ENCODE measurements at regions not wholly inside any gene's neighbourhood (a gene's known extent, or its start where the extent isn't known, plus 50 kb on each side); places are given as distances from the start of the nearest gene placed in this dataset.

DNA sequence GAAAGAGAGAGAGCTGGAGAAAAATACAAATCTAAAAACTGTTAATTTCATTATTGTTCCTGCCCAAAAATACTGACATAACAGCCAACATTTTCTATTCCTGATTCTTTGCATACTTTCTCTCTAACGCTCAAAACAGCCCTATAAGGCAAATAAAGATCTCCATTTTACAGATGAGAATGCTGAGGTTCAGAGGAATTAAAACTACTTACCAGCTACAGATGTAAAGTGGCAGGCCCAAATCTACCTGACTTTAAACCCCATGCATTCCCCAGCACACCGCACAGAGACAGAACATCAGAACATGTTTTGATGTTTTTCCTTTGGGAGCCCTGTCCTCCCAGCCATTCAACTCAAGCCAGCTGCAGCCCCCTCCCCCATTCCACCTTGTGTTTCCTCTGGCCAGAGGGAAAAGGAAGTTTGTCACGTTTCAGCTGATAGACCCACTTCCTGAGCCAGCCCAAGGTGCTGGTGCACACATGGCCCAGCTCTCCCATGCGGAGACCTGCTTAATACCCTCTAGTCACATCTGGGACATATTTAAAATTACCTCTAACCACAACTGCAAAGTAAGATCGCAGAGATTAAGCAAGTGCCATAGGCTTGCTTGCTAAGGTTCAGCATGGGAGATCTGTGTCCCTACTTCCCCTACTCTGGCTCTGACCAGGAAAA is 133.1 kb upstream of the NFIA start:
- ATAC-seq = no peak
- TF ChIP-seq ZFP30 (CRISPR knock-in tag; IDR thresholded peaks at IDR 0.05) (no peak), TCF4 (CRISPR knock-in tag; IDR thresholded peaks at IDR 0.05; ENCODE audit: borderline replicate concordance) (peak; percentile 66; the same call in 1 of the 2 replicates), SNAI2 (CRISPR knock-in tag; IDR thresholded peaks at IDR 0.05) (no peak), OSR1 (CRISPR knock-in tag; IDR thresholded peaks at IDR 0.05) (no peak), TSHZ2 (CRISPR knock-in tag; IDR thresholded peaks at IDR 0.05) (peak; percentile 62; the same call in 1 of the 2 replicates), ISL1 (CRISPR knock-in tag; IDR thresholded peaks at IDR 0.05) (no peak)
- TF ChIP-seq, protein P1, sequence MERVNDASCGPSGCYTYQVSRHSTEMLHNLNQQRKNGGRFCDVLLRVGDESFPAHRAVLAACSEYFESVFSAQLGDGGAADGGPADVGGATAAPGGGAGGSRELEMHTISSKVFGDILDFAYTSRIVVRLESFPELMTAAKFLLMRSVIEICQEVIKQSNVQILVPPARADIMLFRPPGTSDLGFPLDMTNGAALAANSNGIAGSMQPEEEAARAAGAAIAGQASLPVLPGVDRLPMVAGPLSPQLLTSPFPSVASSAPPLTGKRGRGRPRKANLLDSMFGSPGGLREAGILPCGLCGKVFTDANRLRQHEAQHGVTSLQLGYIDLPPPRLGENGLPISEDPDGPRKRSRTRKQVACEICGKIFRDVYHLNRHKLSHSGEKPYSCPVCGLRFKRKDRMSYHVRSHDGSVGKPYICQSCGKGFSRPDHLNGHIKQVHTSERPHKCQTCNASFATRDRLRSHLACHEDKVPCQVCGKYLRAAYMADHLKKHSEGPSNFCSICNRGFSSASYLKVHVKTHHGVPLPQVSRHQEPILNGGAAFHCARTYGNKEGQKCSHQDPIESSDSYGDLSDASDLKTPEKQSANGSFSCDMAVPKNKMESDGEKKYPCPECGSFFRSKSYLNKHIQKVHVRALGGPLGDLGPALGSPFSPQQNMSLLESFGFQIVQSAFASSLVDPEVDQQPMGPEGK (CRISPR knock-in tag; IDR thresholded peaks at IDR 0.05; ENCODE audit: borderline replicate concordance) = no peak

GRCh38 chr1:60948486-60948885 is 133.9 kb upstream of the NFIA start:
- ATAC-seq = no peak
- TF ChIP-seq OSR1 (CRISPR knock-in tag; IDR thresholded peaks at IDR 0.05) (no peak), RARB (CRISPR knock-in tag; IDR thresholded peaks at IDR 0.05) (no peak), ZFP30 (CRISPR knock-in tag; IDR thresholded peaks at IDR 0.05) (no peak), ZNF565 (CRISPR knock-in tag; conservative IDR thresholded peaks at IDR 0.05; ENCODE audit: low read depth) (no peak), ARNTL (CRISPR knock-in tag; IDR thresholded peaks at IDR 0.05; ENCODE audit: borderline replicate concordance, low read depth) (no peak), ZNF8 (CRISPR knock-in tag; IDR thresholded peaks at IDR 0.05) (no peak)

GRCh38 chr1:60947367-60947766 is 135.0 kb upstream of the NFIA start:
- ATAC-seq = no peak
- TF ChIP-seq ISL1 (CRISPR knock-in tag; IDR thresholded peaks at IDR 0.05) (no peak), POU6F1 (CRISPR knock-in tag; IDR thresholded peaks at IDR 0.05; ENCODE audit: borderline replicate concordance, low read depth) (no peak), ESRRG (CRISPR knock-in tag; IDR thresholded peaks at IDR 0.05) (no peak), RARB (CRISPR knock-in tag; IDR thresholded peaks at IDR 0.05) (no peak), GLIS3 (CRISPR knock-in tag; IDR thresholded peaks at IDR 0.05) (no peak), ZNF70 (CRISPR knock-in tag; IDR thresholded peaks at IDR 0.05) (no peak), ZFP3 (CRISPR knock-in tag; IDR thresholded peaks at IDR 0.05) (no peak), CSRNP3 (CRISPR knock-in tag; IDR thresholded peaks at IDR 0.05) (no peak), ZC3H10 (CRISPR knock-in tag; IDR thresholded peaks at IDR 0.05) (no peak), OSR1 (CRISPR knock-in tag; IDR thresholded peaks at IDR 0.05) (no peak), ZFP30 (CRISPR knock-in tag; IDR thresholded peaks at IDR 0.05) (no peak), ZNF8 (CRISPR knock-in tag; IDR thresholded peaks at IDR 0.05) (no peak), TOX (CRISPR knock-in tag; IDR thresholded peaks at IDR 0.05; ENCODE audit: borderline replicate concordance) (no peak), CSDC2 (CRISPR knock-in tag; IDR thresholded peaks at IDR 0.05) (no peak), ARNTL (CRISPR knock-in tag; IDR thresholded peaks at IDR 0.05; ENCODE audit: borderline replicate concordance, low read depth) (no peak), PPARA (CRISPR knock-in tag; IDR thresholded peaks at IDR 0.05; ENCODE audit: borderline replicate concordance) (no peak), ZNF565 (CRISPR knock-in tag; conservative IDR thresholded peaks at IDR 0.05; ENCODE audit: low read depth) (no peak), TSHZ2 (CRISPR knock-in tag; IDR thresholded peaks at IDR 0.05) (no peak), TCF4 (CRISPR knock-in tag; IDR thresholded peaks at IDR 0.05; ENCODE audit: borderline replicate concordance) (no peak)
- TF ChIP-seq, protein P1 (CRISPR knock-in tag; IDR thresholded peaks at IDR 0.05; ENCODE audit: borderline replicate concordance) = no peak
